Aorta (tissue), 5 donors: ENCODE measurements at regions not wholly inside any gene's neighbourhood (a gene's known extent, or its start where the extent isn't known, plus 50 kb on each side); places are given as distances from the start of the nearest gene placed in this dataset.
A peak's percentile ranks its signal among the peaks of the same experiment; 100 is the strongest.

ENCODE experiments used
- ATAC-seq: fragments of 200-7000 bp; cut with Tn5 transposase; one replicate; pipeline ENCODE4 v1.9.1; 2022; ENCODE audit warnings: moderate library complexity; ENCODE audit not compliant: low FRiP score
- DNase-seq, 2 donors: peaks; one replicate each; pipeline ENCODE4 v3.0.0-alpha.2; 2020
- H3K27ac ChIP-seq, 2 donors: one replicate each; pipeline ENCODE4 v1.5.1; 2013; ENCODE audit warnings: low read length in 2 of 2, mild to moderate bottlenecking in 2 of 2, moderate library complexity in 2 of 2, control low read depth in 1 of 2, inconsistent platforms in 1 of 2, low read depth in 1 of 2
- H3K27me3 ChIP-seq, 2 donors: one replicate each; pipeline ENCODE4 v1.6.1; 2013; ENCODE audit warnings: control low read depth in 1 of 2, low read length in 1 of 2, mild to moderate bottlenecking in 1 of 2, moderate library complexity in 1 of 2; ENCODE audit not compliant: insufficient read depth in 2 of 2, control insufficient read depth in 1 of 2
- H3K36me3 ChIP-seq, 2 donors: one replicate each; pipeline ENCODE4 v1.6.1; 2013; ENCODE audit warnings: control low read depth in 1 of 2, low read length in 1 of 2, mild to moderate bottlenecking in 1 of 2; ENCODE audit not compliant: insufficient read depth in 2 of 2, control insufficient read depth in 1 of 2
- H3K4me1 ChIP-seq, 2 donors: one replicate each; pipeline ENCODE4 v1.6.1; 2013; ENCODE audit warnings: low read length in 2 of 2, control low read depth in 1 of 2, mild to moderate bottlenecking in 1 of 2, moderate library complexity in 1 of 2; ENCODE audit not compliant: insufficient read depth in 2 of 2, control insufficient read depth in 1 of 2
- H3K4me3 ChIP-seq, 2 donors: one replicate each; pipeline ENCODE4 v1.5.1; 2013; ENCODE audit warnings: low read length in 2 of 2, control low read depth in 1 of 2, mild to moderate bottlenecking in 1 of 2
- H3K9me3 ChIP-seq: one replicate; pipeline ENCODE4 v1.6.1; 2013; ENCODE audit warnings: mild to moderate bottlenecking, low read length; ENCODE audit not compliant: control insufficient read depth
- WGBS, 2 donors: extraction: QIAGEN DNeasy Blood & Tissue Kit; methylation state at CpG; one replicate each; pipeline ENCODE4 v1.1.7; 2013; 5-methylcytosine and 5-hydroxymethylcytosine counted together
- intact Hi-C, 2 donors: fragments of 100-400 bp; cut with DNase I; formaldehyde crosslinking; loops; one replicate each; pipeline versions ENCODE4 v1.14.2 to v1.15.0; 2022
- donor health status: healthy with polysubstance abuse.
- donor health status: Bipolar disorder and iron deficiency.
- donor health status: DM: no; HTN: no; CAD: no.
- donor health status: DM: no; HTN: no; CAD: no.
- donor health status: DM: yes; HTN: yes; CAD: no.

DNA sequence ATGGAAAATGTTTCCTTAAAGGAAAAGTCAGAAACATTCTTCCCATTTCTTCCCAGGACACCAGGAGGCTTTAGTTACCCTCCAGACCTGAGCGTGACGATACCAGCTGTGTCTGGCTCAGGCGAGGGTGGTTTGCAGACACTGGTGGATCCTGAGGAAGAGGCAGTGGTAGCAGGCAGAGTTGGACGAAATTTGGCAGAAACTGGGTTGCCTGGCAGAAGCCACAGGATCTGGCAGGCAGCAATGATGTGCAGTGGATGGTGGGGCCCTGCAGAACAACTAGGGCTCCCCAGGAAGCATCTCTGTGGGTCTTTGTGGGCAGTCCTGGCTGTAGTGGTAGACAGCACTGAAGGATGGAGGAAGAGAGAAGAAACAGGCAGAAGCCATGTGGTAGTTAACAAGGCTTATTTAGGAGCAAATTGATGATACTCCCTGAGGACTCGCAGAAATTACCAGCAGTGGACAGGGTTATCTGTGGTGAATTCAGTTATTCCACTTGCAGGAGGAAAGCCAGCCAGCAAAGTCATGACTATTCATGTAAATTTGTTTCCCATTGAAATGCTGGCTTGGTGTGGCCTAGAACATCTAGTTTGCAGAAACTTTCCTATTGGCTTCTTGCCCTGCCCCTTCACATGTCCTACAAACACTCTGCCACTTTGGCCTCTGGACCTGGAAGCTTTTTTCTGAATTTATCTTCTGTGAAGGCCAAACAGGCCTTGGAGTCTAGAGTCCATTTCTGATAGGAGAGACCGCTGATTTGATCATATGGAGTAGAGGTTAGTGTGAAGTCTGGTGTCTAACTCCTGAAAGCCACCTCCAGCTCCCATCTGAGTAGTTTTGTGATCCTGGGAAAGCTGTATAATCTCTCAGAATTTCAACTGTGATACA is 212.0 kb downstream of the DMRT2 start:
- Histone ChIP-seq H3K9me3 (no peaks in the 10 kb centered on the region), H3K36me3 (no peaks in the 10 kb centered on the region), H3K4me3 (no peak overlapping the region), H3K4me1 (no peaks in the 10 kb centered on the region), H3K27ac (no peak overlapping the region), H3K27me3 (no peaks in the 10 kb centered on the region)
- 88% methylated on average over 6 of the region's 6 CpGs for WGBS, 2 donors
- ATAC-seq (no peak), DNase-seq (no peak)
- intact Hi-C loops = no loop called here

DNA sequence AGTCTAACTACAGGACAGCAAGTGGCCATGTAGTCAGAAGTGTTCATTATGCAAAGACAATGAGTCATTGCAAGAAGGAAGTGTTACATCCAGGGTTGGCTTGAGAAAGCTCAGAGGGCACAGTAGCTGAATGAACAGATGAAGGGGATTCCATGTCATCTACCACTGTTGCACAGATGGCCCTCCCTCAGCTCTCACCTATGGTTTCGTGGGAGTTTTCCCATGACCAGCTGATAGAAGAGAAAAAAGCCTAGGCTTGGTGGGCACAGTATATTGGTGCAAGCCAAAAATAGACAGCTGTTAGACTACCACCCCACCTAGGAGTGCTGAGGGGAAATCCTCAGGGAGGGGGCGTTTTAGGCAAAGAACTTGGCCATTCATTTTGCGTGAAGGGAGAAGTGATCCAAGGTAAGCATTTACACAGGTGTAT is 217.0 kb downstream of the DMRT2 start:
- WGBS, 2 donors = 65 to 70% methylated on average over 3 of the region's 3 CpGs
- intact Hi-C loops = no loop called here
- no peak for ATAC-seq
- H3K4me3 ChIP-seq = no peak overlapping the region
- H3K36me3 ChIP-seq = no peaks in the 10 kb centered on the region
- H3K27me3 ChIP-seq = no peaks in the 10 kb centered on the region
- H3K27ac ChIP-seq = no peak overlapping the region
- H3K9me3 ChIP-seq = no peaks in the 10 kb centered on the region
- no peaks in the 10 kb centered on the region for H3K4me1 ChIP-seq
- no peak for DNase-seq

DNA sequence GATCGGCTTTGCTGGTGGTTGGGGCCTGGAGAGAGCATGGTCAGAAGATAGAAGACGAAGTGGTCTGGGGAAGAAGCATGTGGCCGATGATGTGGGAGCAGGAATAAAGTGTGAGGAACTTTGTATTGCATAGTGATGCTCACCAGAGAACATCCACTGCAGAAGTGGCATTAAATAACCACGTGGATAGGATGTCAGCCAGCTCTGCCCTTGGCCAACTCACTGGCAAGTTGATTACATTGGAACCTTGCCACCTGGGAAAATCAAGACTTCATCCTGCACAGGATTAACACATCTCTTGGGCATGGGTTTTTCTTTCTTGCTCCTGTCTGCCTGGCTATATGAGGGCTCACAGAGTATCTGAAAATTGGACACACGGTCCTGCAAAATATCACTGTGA is 217.4 kb downstream of the DMRT2 start:
- H3K9me3 ChIP-seq = no peaks in the 10 kb centered on the region
- no peaks in the 10 kb centered on the region for H3K27me3 ChIP-seq
- DNase-seq = no peak
- ATAC-seq = no peak
- H3K4me1 ChIP-seq = no peaks in the 10 kb centered on the region
- H3K36me3 ChIP-seq = no peaks in the 10 kb centered on the region
- intact Hi-C loops = no loop called here
- no peak overlapping the region for H3K27ac ChIP-seq
- WGBS, 2 donors = 48 to 53% methylated on average over 5 of the region's 5 CpGs
- H3K4me3 ChIP-seq = no peak overlapping the region

DNA sequence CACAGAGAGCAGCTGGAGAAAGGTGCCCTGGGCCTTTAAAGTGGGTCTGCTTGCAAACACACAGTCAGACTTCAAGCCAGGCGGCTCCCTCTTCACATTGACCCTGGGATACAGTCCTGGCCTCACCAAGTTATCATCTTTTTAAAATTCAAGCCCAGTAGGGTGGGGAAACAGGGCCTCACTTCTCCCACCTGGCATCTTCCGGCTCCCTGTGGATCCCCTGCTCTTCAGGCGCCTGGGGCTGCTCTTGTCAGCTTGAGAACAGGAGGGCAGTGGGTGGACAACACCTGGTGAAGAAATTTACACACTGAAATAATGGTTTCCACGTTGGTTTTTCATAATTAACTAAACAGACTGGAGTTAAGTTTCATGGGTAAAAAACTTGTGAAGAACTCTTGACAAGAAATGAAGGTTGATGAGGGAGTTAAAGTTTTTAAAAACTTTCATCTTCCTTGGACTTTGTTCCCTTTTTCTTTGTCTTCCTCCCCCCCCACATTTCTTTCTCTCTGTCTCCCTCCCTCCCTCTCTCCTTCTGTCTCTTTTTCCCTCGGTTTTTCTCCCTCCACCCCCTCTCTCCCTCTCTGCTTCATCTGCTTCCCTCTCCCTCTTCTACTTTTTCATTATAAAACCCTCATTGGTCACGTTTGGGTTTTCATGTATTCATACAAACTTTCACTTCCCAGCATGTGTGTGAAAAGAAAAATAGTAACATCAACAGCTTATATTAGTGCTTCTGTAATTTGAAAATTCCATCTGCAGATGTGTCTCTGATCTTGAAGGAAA is 219.6 kb downstream of the DMRT2 start:
- Histone ChIP-seq H3K4me3 (no peak overlapping the region), H3K9me3 (no peaks in the 10 kb centered on the region), H3K36me3 (no peaks in the 10 kb centered on the region), H3K27ac (no peak overlapping the region), H3K27me3 (no peaks in the 10 kb centered on the region), H3K4me1 (no peaks in the 10 kb centered on the region)
- ATAC-seq (no peak), DNase-seq (peak in 1 of 2 donors; percentile 64)
- 61 to 62% methylated on average over 6 of the region's 6 CpGs for WGBS, 2 donors
- intact Hi-C loops = no loop called here

DNA sequence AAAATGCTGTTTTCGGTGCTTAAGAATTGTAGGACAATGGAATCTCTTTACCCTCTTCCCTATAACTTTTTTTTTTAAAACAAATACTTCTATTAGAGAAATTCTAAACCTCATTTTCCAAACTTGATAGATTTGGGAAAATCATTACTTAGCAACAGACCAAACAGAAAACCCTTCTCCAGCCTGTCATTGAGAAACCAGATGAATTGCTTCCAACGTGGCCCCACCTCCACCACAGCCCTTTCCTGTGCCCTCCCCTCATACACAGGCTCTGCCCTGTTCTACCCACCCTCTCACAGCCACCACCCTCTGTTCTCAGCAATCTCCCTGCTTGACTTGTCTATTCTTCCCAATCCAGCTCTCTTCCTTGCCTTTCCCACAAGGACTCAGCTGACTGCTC is 221.2 kb downstream of the DMRT2 start:
- Histone ChIP-seq H3K4me3 (no peak overlapping the region), H3K4me1 (no peaks in the 10 kb centered on the region), H3K27ac (no peak overlapping the region), H3K27me3 (no peaks in the 10 kb centered on the region), H3K9me3 (peaks cover under 1% of the 10 kb centered on the region), H3K36me3 (no peaks in the 10 kb centered on the region)
- WGBS, 2 donors = 54 to 63% methylated on average over 2 of the region's 2 CpGs
- no peak for DNase-seq
- intact Hi-C loops = no loop called here
- ATAC-seq = no peak

DNA sequence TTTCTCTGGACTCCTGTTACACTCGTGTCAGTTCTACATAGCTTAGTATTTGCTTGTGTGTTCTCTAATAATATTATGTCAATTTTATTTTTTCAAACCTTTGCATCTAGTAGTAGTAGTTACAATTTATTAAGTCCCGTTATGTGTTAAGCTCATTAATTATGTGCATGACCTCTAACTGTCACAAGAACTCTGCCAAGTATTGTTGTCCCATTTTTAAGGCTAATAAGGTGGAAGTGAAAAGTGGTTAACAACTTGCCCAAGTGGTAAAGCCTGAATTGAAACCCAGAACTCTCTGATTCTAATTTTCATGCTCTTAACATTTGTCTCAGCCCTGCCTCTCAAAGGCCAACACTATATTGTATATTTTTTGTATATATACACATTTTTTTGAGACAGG is 221.6 kb downstream of the DMRT2 start:
- Histone ChIP-seq H3K4me1 (no peaks in the 10 kb centered on the region), H3K9me3 (peaks cover 1% of the 10 kb centered on the region), H3K27ac (no peak overlapping the region), H3K36me3 (no peaks in the 10 kb centered on the region), H3K27me3 (no peaks in the 10 kb centered on the region), H3K4me3 (no peak overlapping the region)
- 64 to 69% methylated on average over 2 of the region's 2 CpGs for WGBS, 2 donors
- intact Hi-C loops = no loop called here
- no peak for ATAC-seq
- no peak for DNase-seq

DNA sequence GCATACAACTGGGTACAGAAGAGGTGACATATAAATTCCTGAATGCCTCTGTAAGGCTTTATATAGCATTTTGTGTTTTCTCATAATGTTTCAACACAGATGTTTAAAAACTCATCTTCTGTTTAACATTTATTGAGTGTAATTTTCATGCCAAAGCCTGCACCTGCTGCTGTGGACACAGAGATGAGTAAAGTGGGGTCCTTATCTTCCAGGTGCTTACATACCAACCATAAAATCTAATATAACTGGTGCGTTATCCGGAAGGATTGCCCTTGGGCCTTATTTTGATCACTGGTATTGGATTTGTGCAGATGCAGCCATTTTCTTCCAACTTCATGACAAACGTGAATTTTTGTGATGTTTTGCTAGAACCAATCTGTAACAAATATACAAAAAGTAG is 222.3 kb downstream of the DMRT2 start:
- no peak for ATAC-seq
- WGBS, 2 donors = 78 to 80% methylated on average over 3 of the region's 3 CpGs
- H3K27me3 ChIP-seq = no peaks in the 10 kb centered on the region
- DNase-seq = no peak
- H3K9me3 ChIP-seq = peaks cover 1% of the 10 kb centered on the region
- intact Hi-C loops = no loop called here
- no peaks in the 10 kb centered on the region for H3K4me1 ChIP-seq
- H3K36me3 ChIP-seq = no peaks in the 10 kb centered on the region
- no peak overlapping the region for H3K27ac ChIP-seq
- no peak overlapping the region for H3K4me3 ChIP-seq

DNA sequence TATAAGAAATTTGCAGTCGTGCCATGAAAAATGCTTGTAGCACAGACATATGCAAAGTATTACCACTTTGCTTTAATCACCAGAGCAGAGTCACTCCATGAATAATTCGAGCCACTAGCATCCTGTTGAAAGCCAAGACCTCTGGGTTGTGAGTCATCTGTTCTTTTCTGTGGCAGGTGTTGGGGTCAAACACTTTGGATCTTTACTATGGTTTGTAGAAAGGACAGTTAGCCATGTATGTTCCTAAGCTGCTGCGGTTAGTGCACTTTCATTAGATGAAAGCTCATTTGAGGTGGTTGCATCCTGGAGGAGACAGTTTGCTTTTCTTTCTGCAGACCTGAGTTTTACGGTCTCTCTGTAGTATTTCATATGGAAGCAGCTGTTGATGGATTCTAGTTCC is 223.7 kb downstream of the DMRT2 start:
- H3K27me3 ChIP-seq = no peaks in the 10 kb centered on the region
- H3K4me1 ChIP-seq = no peaks in the 10 kb centered on the region
- intact Hi-C loops = no loop called here
- H3K4me3 ChIP-seq = no peak overlapping the region
- H3K27ac ChIP-seq = no peak overlapping the region
- 71% methylated on average over 4 of the region's 4 CpGs for WGBS, 2 donors
- DNase-seq (no peak), ATAC-seq (no peak)
- H3K9me3 ChIP-seq = peaks cover 1% of the 10 kb centered on the region
- no peaks in the 10 kb centered on the region for H3K36me3 ChIP-seq

DNA sequence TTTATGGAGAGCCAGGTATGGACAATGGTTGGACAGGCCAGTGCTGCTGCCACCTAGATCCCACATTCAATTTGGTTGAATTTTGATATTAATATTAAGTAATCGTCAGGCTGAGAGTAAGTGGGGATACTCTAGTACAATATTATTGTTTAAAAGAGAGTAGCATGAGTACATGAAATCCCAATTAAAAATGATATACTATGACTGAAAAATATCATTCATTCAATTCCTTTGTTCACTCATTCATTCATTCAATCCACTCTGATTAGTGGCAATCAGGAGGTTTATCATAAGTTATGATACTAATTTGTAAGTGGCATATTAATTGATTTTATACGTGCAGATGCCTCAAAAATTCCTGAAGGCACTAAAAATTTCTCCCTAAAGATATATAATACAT is 224.2 kb downstream of the DMRT2 start:
- DNase-seq = no peak
- 90 to 93% methylated on average over 2 of the region's 2 CpGs for WGBS, 2 donors
- no peaks in the 10 kb centered on the region for H3K27me3 ChIP-seq
- no peak for ATAC-seq
- peaks cover 1% of the 10 kb centered on the region for H3K9me3 ChIP-seq
- intact Hi-C loops = no loop called here
- no peak overlapping the region for H3K4me3 ChIP-seq
- no peaks in the 10 kb centered on the region for H3K36me3 ChIP-seq
- no peaks in the 10 kb centered on the region for H3K4me1 ChIP-seq
- H3K27ac ChIP-seq = no peak overlapping the region
